ENCODE measurements at regions not wholly inside any gene's neighbourhood (a gene's known extent, or its start where the extent isn't known, plus 50 kb on each side); places are given as distances from the start of the nearest gene placed in this dataset.
"Not testable (repeated sequence)": the region's sequence is repeated elsewhere in the genome, so short reads cannot be mapped to it uniquely, and the experiment has no call there.

- no peak for DNase-seq
- Mint-ChIP-seq H3K27me3 (ENCODE audit: unreplicated experiment) (peaks cover 2% of the 10 kb centered on the region), H3K36me3 (ENCODE audit: unreplicated experiment) (no peaks in the 10 kb centered on the region), H3K4me1 (ENCODE audit: low read depth, unreplicated experiment) (peaks cover 7% of the 10 kb centered on the region), H3K4me3 (ENCODE audit: unreplicated experiment) (no peak overlapping the region), H3K9me3 (ENCODE audit: unreplicated experiment) (no peaks in the 10 kb centered on the region), H3K27ac (ENCODE audit: unreplicated experiment) (no peak overlapping the region)
- no peak for TF ChIP-seq CTCF (IDR thresholded peaks at IDR 0.05; ENCODE audit: partially characterized antibody, unreplicated experiment)
Measured at GRCh38 chr10:124196659-124197058, 103.3 kb upstream of the CHST15 start.

GRCh38 chr10:124194199-124194824, 100.9 kb upstream of the CHST15 start:
- Mint-ChIP-seq H3K4me3 (ENCODE audit: unreplicated experiment) (no peak overlapping the region), H3K36me3 (ENCODE audit: unreplicated experiment) (no peaks in the 10 kb centered on the region), H3K27me3 (ENCODE audit: unreplicated experiment) (no peaks in the 10 kb centered on the region), H3K27ac (ENCODE audit: unreplicated experiment) (no peak overlapping the region), H3K9me3 (ENCODE audit: unreplicated experiment) (no peaks in the 10 kb centered on the region), H3K4me1 (ENCODE audit: low read depth, unreplicated experiment) (peaks cover 7% of the 10 kb centered on the region)
- TF ChIP-seq CTCF (IDR thresholded peaks at IDR 0.05; ENCODE audit: partially characterized antibody, unreplicated experiment) = no peak
- no peak for DNase-seq

GRCh38 chr10:124193309-124193696, 99.9 kb upstream of the CHST15 start:
- no peaks in the 10 kb centered on the region for H3K9me3 Mint-ChIP-seq (ENCODE audit: unreplicated experiment)
- no peak overlapping the region for H3K27ac Mint-ChIP-seq (ENCODE audit: unreplicated experiment)
- peaks cover 7% of the 10 kb centered on the region for H3K4me1 Mint-ChIP-seq (ENCODE audit: low read depth, unreplicated experiment)
- no peaks in the 10 kb centered on the region for H3K36me3 Mint-ChIP-seq (ENCODE audit: unreplicated experiment)
- H3K27me3 Mint-ChIP-seq (ENCODE audit: unreplicated experiment) = no peaks in the 10 kb centered on the region
- no peak for DNase-seq
- no peak for TF ChIP-seq CTCF (IDR thresholded peaks at IDR 0.05; ENCODE audit: partially characterized antibody, unreplicated experiment)
- no peak overlapping the region for H3K4me3 Mint-ChIP-seq (ENCODE audit: unreplicated experiment)

DNA sequence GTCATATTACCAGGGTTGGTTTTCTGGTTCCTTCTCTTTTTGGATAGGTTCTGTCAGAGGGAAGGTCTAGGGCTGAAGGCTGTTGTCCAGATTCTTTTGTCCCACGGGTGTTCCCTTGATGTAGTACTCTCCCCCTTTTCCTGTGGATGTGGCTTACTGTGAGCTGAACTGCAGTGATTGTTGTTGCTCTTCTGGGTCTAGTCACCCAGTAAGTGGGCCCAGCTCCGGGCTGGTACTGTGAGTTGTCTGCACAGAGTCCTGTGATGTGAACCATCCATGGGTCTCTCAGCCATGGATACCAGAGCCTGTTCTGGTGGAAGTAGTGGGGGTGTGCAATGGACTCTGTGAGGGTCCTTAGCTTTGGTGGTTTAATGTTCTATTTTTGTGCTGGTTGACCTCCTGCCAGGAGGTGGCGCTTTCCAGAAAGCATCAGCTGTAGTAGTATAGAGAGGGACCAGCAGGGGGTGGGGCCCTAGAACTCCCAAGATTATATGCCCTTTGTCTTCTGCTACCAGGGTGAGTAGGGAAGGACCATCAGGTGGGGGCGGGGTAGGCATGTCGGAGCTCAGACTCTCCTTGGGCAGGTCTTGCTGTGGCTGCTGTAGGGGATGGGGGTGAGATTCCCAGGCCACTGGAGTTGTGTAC, 99.4 kb upstream of the CHST15 start:
- H3K27me3 Mint-ChIP-seq (ENCODE audit: unreplicated experiment); H3K4me1 Mint-ChIP-seq (ENCODE audit: low read depth, unreplicated experiment); H3K9me3 Mint-ChIP-seq (ENCODE audit: unreplicated experiment); DNase-seq; H3K27ac Mint-ChIP-seq (ENCODE audit: unreplicated experiment); H3K36me3 Mint-ChIP-seq (ENCODE audit: unreplicated experiment); H3K4me3 Mint-ChIP-seq (ENCODE audit: unreplicated experiment): not testable (repeated sequence)

DNA sequence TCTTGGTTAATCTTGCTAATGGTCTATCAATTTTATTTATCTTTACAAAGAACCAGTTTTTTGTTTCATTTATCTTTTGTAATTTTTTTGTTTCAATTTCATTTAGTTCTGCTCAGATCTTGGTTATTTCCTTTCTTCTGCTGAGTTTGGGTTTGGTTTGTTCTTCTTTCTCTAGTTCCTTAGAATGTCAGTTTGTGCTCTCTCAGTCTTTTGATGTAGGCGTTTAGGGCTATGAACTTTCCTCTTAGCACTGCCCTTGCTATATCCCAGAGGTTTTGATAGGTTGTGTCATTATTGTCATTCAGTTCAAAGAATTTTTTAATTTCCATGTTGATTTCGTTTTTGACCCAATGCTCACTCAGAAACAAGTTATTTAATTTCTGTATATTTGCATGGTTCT, 97.1 kb upstream of the CHST15 start:
- not testable (repeated sequence) for H3K4me1 Mint-ChIP-seq (ENCODE audit: low read depth, unreplicated experiment); H3K36me3 Mint-ChIP-seq (ENCODE audit: unreplicated experiment); H3K9me3 Mint-ChIP-seq (ENCODE audit: unreplicated experiment); DNase-seq; H3K27ac Mint-ChIP-seq (ENCODE audit: unreplicated experiment); H3K27me3 Mint-ChIP-seq (ENCODE audit: unreplicated experiment); H3K4me3 Mint-ChIP-seq (ENCODE audit: unreplicated experiment)

GRCh38 chr10:124186956-124187355, 93.6 kb upstream of the CHST15 start:
- DNase-seq = no peak
- Mint-ChIP-seq H3K4me3 (ENCODE audit: unreplicated experiment) (no peak overlapping the region), H3K9me3 (ENCODE audit: unreplicated experiment) (peaks cover 2% of the 10 kb centered on the region), H3K27me3 (ENCODE audit: unreplicated experiment) (peaks cover 4% of the 10 kb centered on the region), H3K4me1 (ENCODE audit: low read depth, unreplicated experiment) (peaks cover 2% of the 10 kb centered on the region), H3K27ac (ENCODE audit: unreplicated experiment) (no peak overlapping the region), H3K36me3 (ENCODE audit: unreplicated experiment) (no peaks in the 10 kb centered on the region)
- TF ChIP-seq CTCF (IDR thresholded peaks at IDR 0.05; ENCODE audit: partially characterized antibody, unreplicated experiment) = no peak
